Ishikawa (cell line): ENCODE measurements at regions not wholly inside any gene's neighbourhood (a gene's known extent, or its start where the extent isn't known, plus 50 kb on each side); places are given as distances from the start of the nearest gene placed in this dataset.

ENCODE experiments used
- CEBPB ChIP-seq: IDR thresholded peaks from 2 replicates; pipeline ENCODE4 v1.6.1; 2012
- CREB1 ChIP-seq: IDR thresholded peaks from 2 replicates; pipeline ENCODE4 v1.6.1; 2012; ENCODE audit warnings: low read depth
- EGR1 ChIP-seq: IDR thresholded peaks from 2 replicates; pipeline ENCODE4 v1.6.1; 2012
- EP300 ChIP-seq: IDR thresholded peaks from 2 replicates; pipeline ENCODE4 v1.6.1; 2012; ENCODE audit warnings: borderline replicate concordance
- FOXM1 ChIP-seq: IDR thresholded peaks from 2 replicates; pipeline ENCODE4 v1.6.1; 2012; ENCODE audit warnings: low read depth, borderline replicate concordance
- MAX ChIP-seq: IDR thresholded peaks from 2 replicates; pipeline ENCODE4 v1.6.1; 2012
- NFIC ChIP-seq: IDR thresholded peaks from 2 replicates; pipeline ENCODE4 v1.6.1; 2012
- RAD21 ChIP-seq: IDR thresholded peaks from 2 replicates; pipeline ENCODE4 v1.6.1; 2012; ENCODE audit warnings: low read depth
- TAF1 ChIP-seq: IDR thresholded peaks from 2 replicates; pipeline ENCODE4 v1.6.1; 2012; ENCODE audit warnings: low read depth, mild to moderate bottlenecking
- TCF12 ChIP-seq: IDR thresholded peaks from 2 replicates; pipeline ENCODE4 v1.6.1; 2012; ENCODE audit warnings: low read depth
- TEAD4 ChIP-seq: IDR thresholded peaks from 2 replicates; pipeline ENCODE4 v1.6.1; 2012
- YY1 ChIP-seq: IDR thresholded peaks from 2 replicates; pipeline ENCODE4 v1.6.1; 2012; ENCODE audit warnings: low read depth
- ZBTB7A ChIP-seq: IDR thresholded peaks from 2 replicates; pipeline ENCODE4 v1.6.1; 2012; ENCODE audit warnings: low read depth
- TF ChIP-seq, protein P1 (sequence below): IDR thresholded peaks from 2 replicates; pipeline ENCODE4 v1.6.1; 2012; ENCODE audit warnings: low read depth, mild to moderate bottlenecking
- TF ChIP-seq, protein P2 (sequence below): IDR thresholded peaks from 2 replicates; pipeline ENCODE4 v1.6.1; 2012

DNA sequence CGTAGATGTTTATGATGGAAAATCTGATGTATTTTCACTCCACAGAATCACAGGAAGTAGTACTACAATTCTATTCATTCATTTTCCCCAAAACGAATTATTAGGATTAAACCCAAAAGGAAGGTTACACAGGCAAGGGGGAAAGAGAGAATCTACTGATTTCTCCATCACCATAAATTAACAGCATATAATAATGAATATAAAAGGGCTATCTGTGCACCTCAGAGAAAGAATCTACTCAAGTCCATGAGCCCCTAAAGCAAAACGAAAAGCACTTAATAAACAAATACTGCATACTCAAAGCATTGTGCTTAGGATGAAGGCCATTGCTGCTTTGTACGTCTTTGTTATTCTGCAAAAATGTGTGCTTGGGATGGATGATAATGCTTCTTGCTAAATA is 740.5 kb upstream of the SEMA6A start:
- no peak for TF ChIP-seq NFIC
- no peak for TF ChIP-seq CREB1
- TF ChIP-seq, protein P1, sequence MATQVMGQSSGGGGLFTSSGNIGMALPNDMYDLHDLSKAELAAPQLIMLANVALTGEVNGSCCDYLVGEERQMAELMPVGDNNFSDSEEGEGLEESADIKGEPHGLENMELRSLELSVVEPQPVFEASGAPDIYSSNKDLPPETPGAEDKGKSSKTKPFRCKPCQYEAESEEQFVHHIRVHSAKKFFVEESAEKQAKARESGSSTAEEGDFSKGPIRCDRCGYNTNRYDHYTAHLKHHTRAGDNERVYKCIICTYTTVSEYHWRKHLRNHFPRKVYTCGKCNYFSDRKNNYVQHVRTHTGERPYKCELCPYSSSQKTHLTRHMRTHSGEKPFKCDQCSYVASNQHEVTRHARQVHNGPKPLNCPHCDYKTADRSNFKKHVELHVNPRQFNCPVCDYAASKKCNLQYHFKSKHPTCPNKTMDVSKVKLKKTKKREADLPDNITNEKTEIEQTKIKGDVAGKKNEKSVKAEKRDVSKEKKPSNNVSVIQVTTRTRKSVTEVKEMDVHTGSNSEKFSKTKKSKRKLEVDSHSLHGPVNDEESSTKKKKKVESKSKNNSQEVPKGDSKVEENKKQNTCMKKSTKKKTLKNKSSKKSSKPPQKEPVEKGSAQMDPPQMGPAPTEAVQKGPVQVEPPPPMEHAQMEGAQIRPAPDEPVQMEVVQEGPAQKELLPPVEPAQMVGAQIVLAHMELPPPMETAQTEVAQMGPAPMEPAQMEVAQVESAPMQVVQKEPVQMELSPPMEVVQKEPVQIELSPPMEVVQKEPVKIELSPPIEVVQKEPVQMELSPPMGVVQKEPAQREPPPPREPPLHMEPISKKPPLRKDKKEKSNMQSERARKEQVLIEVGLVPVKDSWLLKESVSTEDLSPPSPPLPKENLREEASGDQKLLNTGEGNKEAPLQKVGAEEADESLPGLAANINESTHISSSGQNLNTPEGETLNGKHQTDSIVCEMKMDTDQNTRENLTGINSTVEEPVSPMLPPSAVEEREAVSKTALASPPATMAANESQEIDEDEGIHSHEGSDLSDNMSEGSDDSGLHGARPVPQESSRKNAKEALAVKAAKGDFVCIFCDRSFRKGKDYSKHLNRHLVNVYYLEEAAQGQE, result no peak

- TF ChIP-seq, protein P2, sequence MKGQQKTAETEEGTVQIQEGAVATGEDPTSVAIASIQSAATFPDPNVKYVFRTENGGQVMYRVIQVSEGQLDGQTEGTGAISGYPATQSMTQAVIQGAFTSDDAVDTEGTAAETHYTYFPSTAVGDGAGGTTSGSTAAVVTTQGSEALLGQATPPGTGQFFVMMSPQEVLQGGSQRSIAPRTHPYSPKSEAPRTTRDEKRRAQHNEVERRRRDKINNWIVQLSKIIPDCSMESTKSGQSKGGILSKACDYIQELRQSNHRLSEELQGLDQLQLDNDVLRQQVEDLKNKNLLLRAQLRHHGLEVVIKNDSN, result no peak
- TF ChIP-seq TEAD4 (no peak), RAD21 (no peak)
Measured at GRCh38 chr5:117302949-117303348, 728.3 kb upstream of the SEMA6A start.

GRCh38 chr5:117302473-117302872 is 727.9 kb upstream of the SEMA6A start:
- TF ChIP-seq RAD21 (no peak), ZBTB7A (no peak), CREB1 (no peak), EGR1 (no peak), TCF12 (no peak), YY1 (no peak), TEAD4 (no peak), FOXM1 (no peak), MAX (no peak), TAF1 (no peak), EP300 (no peak), NFIC (no peak), CEBPB (no peak)
- TF ChIP-seq, protein P1, result no peak
- TF ChIP-seq, protein P2, result no peak

- TF ChIP-seq, protein P2, result no peak
- TF ChIP-seq NFIC (no peak), FOXM1 (no peak), MAX (no peak)
- TF ChIP-seq, protein P1, result no peak
Measured at GRCh38 chr5:117299936-117300328, 725.3 kb upstream of the SEMA6A start.

- TF ChIP-seq YY1 (no peak), MAX (no peak), FOXM1 (no peak), CEBPB (no peak), NFIC (no peak), ZBTB7A (no peak), EGR1 (no peak), RAD21 (no peak), CREB1 (no peak)
- TF ChIP-seq, protein P2, result no peak
Measured at GRCh38 chr5:117299224-117299935, 724.8 kb upstream of the SEMA6A start.
